ENCODE measurements at regions not wholly inside any gene's neighbourhood (a gene's known extent, or its start where the extent isn't known, plus 50 kb on each side); places are given as distances from the start of the nearest gene placed in this dataset.

DNA sequence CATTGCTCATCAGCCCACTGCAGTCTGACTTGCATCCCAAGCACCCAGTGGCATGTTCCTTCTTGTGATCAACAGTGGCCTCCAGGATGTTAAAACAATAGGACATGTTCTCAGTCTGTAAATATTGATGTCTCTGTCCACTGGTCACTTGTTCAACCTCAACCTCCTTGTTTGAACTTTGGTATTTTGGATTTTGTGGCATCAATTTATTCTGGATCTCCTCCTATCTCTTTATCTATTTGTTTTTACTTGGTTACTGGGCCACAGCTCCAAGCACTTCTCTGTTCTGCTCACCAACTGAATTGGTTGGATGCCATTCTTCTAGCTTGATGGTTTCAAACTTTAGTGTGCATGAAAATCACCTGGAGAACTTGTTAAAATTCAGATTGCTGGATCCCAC, 1414.8 kb upstream of the CELF4 start:
- DNase-seq (ENCODE audit: low spot score): no peak

DNA sequence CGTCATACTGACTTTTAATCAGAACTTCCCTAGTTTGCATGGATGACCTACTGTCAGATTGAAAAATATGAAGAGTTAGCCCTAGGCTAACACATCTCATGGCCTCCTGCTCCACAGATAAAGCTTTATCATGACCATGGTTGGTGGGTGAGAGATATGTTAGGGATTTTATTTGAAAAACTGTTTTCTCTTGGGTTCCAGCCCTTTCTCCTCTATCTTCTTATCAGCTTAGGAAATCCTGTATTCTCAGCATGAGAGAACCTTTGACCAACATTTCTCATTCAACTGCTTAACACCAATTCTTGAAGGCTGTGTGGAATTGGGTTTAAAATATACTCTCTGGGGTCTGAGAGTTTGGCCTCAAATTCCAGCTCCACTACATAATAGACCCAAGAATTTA, 1407.0 kb upstream of the CELF4 start:
- DNase-seq (ENCODE audit: low spot score): no peak

DNA sequence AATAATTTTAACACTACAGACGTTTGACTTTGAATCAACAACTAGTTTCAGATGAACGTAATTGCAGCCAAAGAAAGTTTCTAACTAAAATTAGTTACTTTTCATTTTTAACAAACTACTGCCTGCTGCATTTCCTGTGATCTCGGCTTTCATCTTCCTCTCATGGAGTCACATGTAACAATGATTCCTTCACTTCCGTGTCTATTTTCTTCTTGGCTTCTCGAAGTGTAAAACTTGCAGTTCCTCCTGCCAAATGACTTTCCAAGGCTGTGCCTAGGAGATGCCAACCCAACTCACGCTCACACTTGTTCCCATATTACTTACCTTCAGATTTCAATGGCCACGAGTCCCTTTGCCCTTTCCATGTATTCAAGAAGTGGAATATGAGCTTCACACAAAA, 1406.3 kb upstream of the CELF4 start:
- no peak for DNase-seq (ENCODE audit: low spot score)

DNA sequence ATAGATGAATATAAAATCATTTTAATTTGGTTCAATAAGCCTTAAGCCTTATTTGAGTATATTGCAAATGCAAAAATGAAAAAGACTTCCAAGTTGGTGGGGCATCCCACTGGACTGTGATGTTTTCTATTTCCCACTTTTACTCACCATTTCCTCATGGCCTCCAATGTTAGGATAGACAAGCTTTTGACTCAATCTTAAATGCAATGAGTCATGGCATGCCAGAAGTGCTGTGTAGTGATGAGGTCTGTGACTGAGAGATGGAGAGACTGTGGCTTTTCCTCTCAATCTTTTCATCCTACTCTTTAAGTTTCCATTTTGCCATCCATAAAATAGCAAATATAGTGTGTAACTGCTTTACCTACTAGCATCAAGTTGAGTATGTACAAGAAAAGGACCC, 1401.2 kb upstream of the CELF4 start:
- no peak for DNase-seq (ENCODE audit: low spot score)

DNA sequence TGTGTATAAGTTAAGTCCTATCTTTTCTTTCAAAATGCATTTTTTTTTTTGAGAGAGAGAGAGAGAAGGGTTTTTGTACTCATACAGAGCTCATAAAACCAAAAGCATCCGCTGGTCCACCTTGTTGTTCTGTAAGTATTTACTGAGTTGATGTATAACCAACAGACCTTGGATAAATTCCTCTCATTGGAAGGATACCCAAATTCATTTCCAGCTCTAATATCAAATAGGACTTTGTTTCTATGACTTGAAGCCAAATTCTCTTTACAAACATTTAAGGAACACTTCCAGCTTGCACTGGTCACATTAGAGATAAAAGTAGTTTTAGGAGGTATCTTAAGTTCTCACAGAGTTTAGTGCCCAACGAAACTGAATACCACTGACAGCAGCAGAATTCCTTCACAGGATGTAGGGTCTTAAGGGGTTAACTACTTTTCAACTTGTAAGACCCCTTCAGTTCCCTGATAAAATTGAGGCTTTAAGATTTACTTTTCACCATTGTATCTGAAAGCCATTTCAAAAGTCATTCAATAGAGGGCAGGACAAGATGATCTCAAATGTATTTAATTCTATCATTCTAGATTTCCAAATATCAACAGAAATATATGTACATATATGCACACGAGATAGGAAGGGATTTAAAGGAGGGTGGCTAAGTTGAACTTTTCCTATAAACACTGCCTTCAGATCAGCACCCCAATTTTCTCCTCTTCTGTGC, 1398.5 kb upstream of the CELF4 start:
- no peak for DNase-seq (ENCODE audit: low spot score)

DNA sequence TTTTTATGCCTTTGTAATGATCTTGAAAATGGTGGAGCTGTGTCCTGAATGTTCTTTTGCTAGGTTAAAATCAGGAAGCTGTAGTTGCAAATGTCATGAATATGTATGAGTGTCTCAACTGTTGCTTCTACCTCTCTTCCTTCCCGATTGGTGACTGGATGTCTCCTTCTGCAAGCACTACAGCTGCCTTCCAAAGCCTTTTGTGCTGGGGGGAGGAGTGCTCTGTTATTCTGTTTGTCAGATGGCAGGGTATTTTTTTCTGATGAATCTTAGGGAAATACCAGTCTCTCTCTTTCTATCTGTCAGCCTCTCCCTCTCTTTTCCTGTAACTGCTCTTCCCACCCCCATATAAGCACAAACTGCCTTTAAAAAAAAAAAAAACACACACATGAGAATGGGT, 1396.3 kb upstream of the CELF4 start:
- DNase-seq (ENCODE audit: low spot score): no peak

DNA sequence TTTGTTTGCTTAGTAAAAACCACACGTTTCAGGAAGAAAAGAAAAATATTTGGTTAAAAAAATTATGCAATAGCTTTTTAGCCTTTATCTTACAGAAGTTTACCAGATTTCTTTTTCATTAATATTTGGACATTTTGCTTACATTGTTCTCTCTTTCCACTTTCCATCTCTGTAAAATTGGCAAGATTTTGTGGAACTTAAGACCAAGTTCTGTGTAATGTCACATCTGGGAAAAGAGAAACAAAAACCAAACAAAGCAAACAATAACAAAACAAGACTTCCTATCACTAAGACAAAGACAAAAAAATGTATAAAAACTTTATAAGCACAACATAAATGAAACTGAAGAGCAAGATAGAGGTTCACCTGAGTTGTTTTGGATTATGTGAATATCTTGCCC, 1392.1 kb upstream of the CELF4 start:
- no peak for DNase-seq (ENCODE audit: low spot score)

DNA sequence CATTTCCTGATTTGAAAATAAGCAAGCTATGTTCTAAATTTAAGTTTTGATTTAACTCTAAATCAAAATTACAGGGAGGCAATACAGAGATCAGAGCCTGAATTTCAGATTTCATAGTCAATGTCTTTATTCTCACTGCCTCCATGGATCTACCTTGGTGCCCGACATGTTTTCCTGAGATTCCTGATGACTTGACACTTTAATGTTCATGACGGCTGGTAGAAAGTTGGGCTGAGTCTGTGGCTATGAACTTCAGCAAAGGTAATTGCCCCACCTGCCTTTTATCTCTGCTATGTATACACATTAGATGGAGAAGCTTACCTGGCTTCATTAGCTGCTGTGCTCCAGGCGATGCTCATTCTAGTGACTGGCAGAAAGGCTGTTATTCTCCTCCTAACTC, 1390.5 kb upstream of the CELF4 start:
- DNase-seq (ENCODE audit: low spot score): no peak

DNA sequence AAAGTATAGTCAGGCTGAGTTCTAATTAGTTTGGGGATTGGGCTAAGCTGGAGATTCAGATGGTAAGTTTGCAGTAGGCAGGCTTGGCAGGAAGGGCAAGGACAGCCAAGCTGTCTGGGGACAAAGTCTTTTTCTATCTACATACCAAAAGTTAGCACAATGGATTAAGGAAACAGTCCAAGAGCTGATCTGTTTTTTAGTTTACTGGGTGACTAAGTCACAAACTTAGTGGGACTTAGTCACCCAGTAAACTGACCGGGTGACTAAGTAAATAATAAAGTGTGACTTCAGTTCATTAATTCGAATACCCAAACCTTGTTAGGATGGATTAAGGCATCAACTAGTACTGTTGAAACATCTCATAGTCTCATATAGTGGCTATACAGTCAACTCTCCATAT, 1386.0 kb upstream of the CELF4 start:
- no peak for DNase-seq (ENCODE audit: low spot score)

DNA sequence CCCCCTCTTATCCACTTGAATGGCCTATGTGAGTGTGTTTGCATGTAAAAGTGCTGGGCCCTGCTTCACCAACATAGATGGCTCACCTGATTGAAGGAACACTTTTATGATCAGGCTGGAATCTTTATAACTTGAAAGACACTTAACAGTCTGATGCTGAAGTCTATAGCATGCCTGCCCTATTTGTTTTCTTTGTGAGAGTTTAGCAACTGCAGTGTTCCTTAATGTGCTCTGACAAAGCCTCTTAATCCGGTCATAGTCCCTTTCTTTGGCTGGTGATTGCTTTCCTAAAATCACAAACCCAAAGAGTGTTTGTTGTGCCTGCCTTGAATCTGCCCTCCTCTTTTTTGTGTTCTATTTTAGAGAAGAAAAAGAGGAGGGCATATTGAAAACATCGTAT, 1382.8 kb upstream of the CELF4 start:
- DNase-seq (ENCODE audit: low spot score): no peak

DNA sequence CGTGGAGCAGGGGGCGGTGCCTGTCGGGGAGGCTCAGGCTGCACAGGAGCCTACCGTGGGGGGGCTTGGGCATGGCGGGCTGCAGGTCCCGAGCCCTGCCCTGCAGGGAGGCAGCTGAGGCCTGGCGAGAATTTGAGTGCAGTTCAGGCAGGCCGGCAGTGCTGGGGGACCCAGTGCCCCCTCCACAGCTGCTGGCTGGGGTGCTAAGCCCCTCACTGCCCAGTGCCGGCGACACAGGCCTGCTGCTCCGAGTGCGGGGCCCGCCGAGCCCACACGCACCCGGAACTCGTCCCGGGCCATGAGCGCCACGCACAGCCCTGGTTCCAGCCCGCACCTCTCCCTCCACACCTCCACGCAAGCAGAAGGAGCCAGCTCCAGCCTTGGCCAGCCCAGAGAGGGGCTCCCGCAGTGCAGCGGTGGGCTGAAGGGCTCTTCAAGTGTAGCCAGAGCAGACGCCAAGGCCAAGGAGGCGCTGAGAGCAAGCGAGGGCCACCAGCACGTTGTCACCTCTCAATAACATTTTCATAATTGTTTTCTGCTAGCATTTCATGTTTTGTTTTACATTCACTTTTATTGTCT, 1378.9 kb upstream of the CELF4 start:
- no peak for DNase-seq (ENCODE audit: low spot score)

DNA sequence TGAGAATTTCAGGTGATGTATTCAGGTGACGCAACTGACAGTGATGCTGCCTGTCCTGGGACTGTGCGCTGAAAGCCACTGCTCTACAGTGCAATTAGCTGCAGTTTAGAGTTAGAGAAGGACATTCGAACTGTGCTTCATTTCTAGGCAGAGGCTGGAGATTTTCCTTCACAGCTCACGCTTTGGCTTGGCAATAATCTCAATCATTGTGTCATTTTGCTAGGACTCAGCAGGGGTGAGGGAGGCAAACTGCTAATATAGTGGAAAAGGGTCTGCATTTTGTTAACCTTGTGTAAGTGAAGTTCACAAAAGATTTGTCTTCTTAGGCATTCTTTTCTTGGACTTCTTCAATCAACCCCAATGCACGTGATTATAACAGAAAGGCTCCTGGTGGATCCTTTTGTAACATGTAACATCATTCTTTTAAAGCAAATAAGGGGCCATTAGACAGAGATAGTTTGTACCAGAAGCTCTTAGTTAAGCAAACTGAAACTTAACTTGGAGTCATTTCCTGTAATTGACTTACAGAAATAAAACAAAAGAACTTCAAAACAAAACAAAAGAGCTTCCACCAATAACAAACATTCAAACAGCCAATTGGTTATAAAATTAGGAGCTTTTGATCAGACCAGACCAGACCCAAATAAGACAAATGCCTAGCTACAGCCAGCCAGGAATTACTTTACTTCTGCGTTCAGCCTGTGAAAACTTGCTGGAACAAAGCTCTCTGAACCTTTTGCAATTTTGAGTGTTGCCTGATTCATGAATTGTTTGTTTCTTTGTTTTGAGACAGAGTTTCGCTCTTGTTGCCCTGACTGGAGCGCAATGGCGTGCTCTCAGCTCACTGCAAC, 1376.3 kb upstream of the CELF4 start:
- DNase-seq (ENCODE audit: low spot score): no peak

DNA sequence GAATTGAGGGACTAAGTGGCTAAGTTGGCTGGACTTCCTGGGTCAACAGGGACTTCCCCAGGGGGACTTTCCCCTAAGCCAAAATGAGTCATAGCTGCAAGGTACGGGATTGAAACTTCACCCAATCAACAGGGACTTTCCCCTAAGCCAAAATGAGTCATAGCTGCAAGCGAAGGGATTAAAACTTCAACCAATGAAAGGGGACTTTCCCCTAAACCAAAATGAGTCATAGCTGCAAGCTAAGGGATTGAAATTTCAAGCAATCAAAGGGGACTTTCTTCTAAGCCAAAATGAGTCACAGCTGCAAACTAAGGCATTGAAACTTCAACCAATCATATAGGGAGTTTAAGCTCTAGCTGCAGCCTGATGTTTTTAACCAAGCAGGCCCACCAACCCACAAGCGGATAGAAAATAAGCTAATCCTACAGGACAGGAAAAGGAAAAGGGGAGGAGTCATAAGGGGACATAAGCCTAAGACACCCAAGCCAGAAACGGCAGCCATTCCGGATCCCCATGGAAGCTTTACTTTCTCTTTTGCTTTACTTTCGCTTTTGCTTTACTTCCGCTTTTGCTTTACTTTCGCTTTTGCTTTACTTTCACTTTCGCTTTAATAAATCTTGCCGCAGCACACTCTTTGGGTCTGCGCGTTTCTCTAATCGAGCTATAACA, 1375.4 kb upstream of the CELF4 start:
- no peak for DNase-seq (ENCODE audit: low spot score)

DNA sequence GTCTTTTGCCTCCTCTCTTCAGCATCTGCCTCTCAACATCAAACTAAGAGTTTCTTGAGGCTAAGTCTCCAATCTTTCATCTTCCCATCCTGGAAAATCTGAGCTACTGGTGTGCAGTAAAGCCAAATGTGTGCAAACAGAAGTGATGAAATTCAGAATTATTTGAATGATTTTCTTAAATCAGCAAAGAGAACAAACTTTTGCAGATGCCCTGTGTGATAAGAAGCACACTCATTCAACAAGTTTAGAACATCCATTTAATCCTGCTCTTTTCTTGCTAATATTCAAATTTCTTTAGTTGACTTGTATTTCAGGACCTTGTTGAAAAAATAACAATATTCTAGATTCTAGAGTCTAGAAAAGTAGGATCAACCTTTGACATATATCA, 1374.9 kb upstream of the CELF4 start:
- DNase-seq (ENCODE audit: low spot score): no peak

DNA sequence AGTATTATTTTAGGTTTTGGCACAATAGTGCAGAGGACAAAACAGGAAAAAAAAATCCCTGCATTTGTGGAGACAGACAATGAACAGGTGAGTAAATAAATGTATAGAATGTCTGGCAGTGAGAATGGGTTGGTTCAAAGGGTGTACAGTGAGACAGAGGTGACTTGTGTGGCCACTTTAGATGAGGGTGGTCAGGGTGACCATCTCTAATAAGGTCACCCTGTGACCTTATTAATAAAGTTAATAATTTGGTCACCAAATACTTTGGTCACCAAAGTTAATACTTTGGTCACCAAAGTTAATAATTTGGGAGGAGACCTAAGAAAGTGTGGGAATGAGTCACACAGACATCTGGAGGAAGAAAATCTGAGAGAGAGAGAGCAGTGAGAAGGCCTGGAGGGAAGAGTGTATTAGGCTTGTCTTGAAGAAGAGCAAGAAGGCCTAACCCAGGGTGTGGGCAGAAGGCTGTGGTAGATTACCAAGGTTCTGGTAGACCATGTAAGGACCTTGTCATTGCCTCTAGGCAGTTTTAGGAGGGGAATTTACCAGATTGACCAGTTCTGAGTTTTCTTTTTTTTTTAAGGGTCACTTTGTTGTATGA, 1368.4 kb upstream of the CELF4 start:
- no peak for DNase-seq (ENCODE audit: low spot score)

DNA sequence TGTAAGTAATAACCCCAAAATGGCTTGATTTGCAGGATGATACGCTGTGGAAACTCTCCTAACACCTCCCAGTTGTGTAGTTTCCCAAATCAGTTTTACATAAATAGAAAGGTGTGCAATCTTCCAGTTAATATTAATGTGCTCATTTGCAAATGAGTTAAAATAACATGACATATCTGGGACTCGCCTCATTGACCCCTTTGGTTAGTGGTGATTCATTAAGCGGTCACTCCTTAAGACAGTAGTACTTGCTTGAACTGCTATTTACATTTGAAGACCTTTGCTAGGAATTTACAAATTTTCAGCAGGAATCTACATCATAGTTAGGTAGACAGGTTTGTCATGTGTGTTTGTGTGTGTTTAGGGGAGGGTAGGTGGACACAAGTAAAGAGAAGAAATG, 1367.7 kb upstream of the CELF4 start:
- no peak for DNase-seq (ENCODE audit: low spot score)

DNA sequence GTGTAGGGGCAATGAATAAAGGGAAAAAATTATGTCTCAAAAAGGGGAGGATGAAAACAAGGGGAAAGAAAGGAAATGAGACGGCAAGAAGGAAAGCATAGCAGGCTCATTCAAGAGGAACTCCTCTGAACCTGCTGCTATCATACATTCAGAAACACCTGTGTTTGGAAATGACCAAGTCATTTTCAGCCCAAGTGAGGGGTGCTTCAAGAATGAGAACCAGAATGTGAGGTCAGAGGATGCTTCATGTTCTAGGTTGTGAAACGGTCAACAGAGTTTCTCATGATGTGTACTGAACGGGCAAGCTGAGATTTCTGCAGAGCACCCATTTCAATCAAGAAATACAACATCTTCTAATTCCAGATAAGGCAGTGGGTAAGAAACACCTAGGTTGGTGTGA, 1367.2 kb upstream of the CELF4 start:
- DNase-seq (ENCODE audit: low spot score): no peak

DNA sequence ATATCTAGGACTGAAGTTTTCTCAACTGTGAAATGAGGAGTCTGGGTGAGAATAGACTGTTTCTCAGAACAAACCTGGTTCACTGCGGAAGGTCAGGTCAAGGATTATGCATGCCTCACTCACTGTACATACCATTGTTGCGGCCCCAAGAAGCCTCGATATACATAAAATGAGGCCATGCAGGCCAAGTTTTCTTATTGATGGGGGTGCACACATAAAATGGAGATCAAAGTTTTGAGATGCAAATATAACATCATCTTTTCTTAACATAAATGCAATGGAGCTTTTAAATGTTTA, 1366.1 kb upstream of the CELF4 start:
- DNase-seq (ENCODE audit: low spot score): no peak

DNA sequence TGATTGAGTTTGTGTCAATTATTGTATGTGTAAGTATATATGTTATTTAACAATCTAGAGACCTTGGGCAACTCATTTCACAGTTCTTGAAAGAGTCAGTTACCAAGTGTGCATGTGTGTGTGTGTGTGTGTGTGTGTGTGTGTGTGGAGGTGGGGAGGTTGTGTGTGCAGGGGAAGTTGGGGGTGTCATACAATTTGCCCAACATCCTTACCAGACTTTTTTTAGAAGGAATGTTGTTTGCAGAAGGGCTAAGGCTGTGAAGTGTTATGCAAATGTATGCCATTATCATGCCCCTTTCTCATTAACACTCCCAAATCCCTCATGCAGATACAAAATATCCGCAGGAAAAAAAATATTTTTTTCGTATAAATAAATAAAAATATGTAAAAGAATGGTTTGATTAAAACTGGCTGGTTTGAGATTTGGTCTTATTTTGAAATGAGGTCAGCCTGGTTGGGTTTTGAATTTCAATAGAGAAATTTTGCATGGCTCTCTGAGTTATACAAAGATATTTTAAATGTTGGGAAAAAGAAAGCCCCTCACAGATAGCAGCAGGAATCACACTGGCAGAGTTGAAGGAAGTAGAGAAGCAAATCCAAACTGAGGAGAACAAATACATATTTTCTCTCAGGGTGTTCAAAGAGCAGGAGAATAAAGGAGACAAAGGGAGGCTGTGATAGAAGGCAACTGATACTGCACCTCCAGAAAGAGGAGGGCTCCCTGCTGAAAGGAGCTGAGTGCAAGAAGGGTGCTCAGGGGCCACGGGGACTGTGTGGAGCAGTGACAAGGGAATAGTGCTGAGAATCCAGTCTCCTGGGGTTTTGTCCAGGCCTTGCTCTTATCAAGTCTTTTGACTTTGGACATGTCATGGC, 1365.5 kb upstream of the CELF4 start:
- no peak for DNase-seq (ENCODE audit: low spot score)

DNA sequence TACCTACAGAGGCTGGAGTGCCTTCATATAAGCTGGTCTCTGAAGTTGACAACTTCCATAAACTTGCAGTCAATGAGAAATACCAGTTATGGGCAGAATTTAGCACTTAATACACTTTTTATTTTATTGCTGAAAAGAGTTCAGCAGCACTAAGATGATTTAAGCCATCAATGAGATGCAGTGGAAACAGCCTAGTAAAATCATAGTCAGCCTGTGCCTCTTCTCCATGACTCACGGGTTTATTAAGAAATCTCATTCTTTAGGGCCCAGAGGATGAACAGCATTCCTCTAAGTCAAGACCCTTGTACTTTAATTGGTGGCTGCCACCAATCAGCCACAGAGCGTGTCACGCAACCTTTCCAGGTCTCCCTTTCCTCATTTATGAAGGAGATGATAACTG, 1357.9 kb upstream of the CELF4 start:
- DNase-seq (ENCODE audit: low spot score): no peak

DNA sequence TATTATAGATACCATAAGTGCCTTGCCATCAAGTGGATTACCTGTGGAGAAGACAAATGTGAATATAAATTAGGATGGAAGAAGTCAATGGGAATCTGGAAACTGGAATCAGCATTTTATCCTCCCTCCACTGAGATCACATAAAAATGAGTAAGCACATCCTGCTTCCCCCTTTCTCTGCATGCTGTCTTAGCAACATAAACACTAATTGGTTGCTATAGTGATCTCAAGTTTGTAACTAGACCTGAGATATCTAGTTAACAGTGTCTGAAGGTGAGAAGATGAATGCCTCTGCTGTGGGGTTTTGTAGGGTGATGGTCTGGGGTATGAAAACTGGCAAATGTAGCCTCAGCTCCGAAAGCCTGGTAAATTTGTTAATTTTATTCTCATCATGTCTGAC, 1357.5 kb upstream of the CELF4 start:
- DNase-seq (ENCODE audit: low spot score): no peak

DNA sequence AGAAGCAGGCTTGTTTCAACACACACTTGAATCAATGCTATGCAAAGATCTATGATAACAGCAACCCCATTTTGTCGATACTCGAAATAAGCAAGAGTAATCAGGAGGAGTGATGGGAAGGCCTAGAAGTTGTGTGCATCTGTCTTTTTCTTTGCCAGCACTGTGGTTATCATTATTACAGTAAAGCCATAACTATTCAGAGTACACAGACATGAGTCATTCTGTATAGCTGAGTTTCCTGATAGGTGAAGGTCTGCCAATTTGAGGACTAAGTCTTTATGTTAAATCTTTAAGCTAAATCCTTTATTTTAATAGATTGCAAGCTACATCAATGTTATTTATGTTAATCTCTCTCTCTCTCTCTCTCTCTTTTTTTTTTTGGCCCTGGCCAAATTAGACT, 1344.4 kb upstream of the CELF4 start:
- DNase-seq (ENCODE audit: low spot score): no peak
